Astrocyte (in vitro differentiated cells and primary cell): ENCODE measurements at regions not wholly inside any gene's neighbourhood (a gene's known extent, or its start where the extent isn't known, plus 50 kb on each side); places are given as distances from the start of the nearest gene placed in this dataset.

Source experiments
- CTCF ChIP-seq: IDR thresholded peaks from 2 replicates; pipeline ENCODE4 v1.5.1; 2011; ENCODE audit warnings: low read depth, mild to moderate bottlenecking, inconsistent platforms, low read length, moderate library complexity; ENCODE audit not compliant: insufficient read depth
- EZH2 ChIP-seq: IDR thresholded peaks from 2 replicates; pipeline ENCODE4 v1.6.1; 2012; ENCODE audit warnings: mild to moderate bottlenecking, low read length, inconsistent platforms; ENCODE audit not compliant: insufficient read depth

DNA sequence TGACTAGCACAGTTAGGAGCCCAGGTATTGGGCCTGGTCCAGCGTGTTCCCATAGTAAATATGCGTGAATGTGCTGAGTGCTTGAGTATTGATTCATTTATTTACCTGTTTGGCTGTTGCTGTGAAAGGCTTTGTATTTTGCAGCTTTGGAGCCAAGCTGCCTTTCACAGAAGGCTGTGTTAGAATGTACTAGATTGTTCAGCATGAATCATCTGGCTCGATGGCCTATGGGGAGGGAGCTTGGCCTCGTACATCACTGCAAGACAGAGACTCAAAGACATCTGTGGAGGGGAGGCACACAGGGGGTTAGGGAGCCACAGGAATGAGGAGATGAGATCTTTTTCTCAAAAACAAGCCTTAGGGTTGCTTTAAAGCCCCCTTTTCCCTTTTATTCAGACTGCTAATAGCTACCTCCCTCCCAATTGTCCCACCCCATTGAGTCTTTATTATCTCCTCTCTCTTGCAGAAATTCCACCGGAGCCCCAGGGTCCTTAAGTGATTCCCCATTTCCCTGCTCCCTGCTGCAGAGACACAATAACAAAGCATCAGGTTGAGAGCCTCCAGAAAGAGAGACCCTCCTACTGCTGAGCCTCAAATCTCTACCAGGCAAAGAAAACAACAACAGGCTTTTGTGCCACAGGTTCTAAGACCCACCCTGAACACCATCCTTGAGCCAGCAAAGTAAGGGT, 307.2 kb downstream of the ABCC12 start:
- TF ChIP-seq CTCF: no peak
- TF ChIP-seq EZH2: no peak
